ENCODE measurements at regions not wholly inside any gene's neighbourhood (a gene's known extent, or its start where the extent isn't known, plus 50 kb on each side); places are given as distances from the start of the nearest gene placed in this dataset.
"Not testable (repeated sequence)": the region's sequence is repeated elsewhere in the genome, so short reads cannot be mapped to it uniquely, and the experiment has no call there.

DNA sequence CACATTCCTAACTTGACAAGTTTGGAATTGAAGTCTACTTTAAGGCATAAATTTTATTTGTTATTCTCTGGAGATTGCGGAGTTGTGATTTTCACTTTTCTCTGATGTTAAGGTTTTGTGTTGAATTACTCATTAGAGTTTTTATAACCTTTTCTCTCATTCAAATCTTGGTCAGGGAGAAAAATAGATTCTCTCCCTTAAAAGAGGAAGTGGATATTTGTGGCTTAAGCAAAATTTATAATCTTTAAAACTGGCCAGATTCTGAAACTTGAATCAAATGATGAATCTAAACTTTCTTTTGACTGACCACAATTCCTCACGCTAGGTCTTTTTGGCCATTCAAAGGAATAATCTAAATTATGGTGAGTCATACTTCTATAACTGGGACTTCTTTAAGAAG, 361.4 kb downstream of the TEX13C start:
- DNase-seq, result peak; percentile 6

DNA sequence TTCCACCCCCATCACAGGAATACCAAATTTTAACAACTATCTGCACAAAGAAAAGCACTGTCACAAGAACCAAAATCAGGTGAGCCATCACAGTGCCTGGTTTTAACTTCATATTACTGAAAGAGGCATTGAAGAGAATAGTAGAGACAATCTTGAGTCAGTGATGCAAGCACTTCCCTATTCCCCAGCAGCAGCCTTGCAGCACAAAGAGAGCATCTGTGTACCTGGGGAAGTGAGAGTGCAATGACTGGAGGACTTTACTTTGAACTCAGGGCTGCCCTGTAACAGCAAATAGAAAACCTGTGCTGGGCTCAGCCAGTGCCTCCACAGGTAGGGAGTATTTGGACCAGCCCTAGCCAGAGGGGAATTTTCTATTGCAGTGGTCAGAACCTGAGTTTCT, 361.8 kb downstream of the TEX13C start:
- no peak for DNase-seq

DNA sequence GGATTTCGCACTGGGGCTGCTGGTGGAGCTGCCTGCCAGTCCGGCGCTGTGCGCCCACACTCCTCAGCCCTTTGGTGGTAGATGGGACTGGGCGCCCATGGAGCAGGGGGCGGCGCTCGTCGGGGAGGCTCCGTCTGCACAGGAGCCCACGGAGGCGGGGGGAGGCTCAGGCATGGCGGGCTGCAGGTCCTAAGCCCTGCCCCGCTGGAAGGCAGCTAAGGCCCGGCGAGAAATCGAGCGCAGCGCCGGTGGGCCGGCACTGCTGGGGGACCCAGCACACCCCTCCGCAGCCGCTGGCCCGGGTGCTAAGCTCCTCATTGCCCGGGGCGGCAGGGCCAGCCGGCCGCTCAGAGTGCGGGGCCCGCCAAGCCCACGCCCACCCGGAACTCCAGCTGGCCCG, 370.9 kb downstream of the TEX13C start:
- DNase-seq, result not testable (repeated sequence)

DNA sequence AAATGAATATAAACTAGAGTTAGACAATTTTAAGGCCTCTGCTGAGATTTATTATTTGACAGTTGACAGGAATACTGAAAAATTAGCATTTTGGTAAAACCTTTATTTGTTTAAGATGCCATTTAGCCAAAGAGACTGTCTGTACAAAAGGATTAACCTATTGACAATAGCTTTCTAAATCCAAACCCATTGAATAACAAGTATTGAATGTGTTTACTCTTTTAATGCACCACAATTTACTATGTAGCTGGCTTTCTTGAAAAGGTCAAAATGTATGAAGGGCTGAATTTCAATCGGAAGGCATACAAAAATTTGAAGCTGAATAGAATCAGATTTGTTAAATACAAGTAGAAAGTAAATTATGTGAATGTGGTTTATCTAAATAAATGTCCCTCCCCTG, 374.5 kb downstream of the TEX13C start:
- DNase-seq, result no peak

DNA sequence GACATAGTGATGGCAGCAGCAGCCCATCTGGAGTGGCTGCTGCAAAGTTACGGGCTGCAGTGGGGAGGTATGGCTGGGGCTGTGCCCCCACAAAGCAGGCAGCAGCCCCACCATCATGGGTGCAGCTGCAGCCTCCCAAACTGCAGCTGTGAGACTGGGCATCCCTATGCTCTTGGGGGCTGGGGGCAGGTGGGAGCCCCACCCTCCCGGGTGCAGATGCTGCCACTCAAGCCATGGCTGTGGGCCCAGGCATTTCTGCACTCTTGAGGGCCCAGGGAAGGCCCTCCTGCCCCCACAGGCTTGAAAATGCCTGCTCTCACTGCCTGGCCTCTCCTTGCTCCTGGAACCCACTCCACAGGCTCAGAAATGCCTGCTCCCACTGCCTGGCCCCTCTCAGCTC, 389.4 kb downstream of the TEX13C start:
- no peak for DNase-seq

DNA sequence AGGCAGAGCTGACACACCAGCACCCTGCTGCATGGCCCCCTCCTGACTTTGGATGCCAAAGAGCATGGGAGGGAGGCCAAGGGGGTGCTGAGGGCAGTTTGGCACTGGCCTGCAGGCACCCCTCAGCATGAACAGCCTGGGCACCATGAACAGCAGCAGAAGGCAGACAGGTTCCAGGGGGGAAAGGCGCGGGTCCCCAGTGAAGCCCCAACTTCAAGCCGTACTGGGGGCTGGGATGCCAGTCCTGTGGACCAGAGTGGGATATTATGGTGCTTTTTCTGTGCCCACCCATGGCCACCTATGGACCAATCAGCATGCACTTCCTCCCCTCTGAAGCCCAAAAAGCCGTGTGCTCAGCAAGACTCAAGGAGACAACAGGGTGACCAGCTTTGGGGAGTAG, 389.9 kb downstream of the TEX13C start:
- no peak for DNase-seq

DNA sequence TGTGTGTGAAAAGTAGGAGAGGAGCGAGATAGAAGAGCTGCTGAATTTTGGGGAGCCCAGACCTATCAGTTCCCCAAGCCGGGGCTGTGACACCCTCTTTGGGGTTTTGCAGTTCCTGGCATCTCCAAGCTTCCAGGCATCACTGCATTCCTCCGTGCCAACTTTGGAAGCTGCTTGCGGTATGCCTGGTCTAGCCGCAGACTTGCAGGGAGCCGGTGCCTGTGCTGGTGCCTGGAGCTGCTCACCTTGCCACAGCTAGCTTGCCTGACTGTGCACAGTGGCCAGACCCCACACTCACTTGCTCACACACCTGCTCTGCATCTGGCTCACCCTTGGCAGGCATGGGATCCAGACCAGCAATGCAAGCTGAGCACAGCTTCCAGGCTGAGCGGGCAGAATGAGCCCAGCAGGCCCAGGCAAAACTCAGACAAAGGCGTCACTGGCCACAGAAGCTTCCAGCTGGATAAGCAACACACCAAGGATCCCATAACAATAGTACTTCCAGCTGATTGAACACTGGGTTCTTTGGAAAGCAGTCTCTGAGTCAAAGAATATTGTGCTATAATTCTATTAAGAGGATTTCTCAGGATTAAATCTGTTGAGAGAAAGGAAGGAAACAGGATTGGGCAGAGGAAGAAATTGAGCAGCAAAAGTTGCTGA, 390.9 kb downstream of the TEX13C start:
- no peak for DNase-seq

DNA sequence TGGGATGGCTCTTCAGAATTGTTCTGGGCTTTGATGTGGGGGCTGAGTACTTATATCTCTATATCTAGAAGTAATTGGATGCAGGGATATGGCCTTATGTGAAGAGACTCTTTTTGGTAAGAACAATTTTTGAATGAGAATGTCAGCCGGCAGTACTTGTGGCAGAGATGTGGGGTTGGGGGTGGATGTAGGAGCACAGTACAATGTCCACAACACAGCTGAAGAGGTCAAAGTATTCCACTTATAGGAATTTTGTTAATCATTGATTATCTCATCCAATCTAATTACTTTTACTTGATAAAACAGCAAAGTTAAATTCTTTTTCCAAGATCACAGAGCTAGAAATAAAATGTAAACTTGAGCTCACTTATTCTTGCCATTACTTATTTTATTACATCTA, 391.4 kb downstream of the TEX13C start:
- no peak for DNase-seq

DNA sequence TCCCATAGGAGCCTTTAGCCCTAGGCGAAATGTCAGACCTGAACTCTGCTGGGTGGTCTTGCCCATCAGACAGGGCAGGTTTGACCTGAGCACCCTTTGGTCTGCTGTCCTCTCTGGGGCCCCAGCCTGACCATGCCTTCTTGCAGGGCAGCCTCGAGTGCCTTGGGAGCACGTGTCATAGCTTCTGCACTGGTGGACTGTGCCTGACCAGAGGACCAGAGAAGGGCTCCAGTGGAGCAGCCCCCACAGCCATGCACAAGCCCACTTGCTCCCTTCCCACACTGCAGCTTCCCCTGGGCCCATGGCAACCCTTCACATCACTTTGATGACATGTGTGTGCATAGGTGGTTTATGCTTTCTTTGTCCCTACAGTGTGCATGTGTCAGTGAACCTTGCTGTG, 394.0 kb downstream of the TEX13C start:
- no peak for DNase-seq

DNA sequence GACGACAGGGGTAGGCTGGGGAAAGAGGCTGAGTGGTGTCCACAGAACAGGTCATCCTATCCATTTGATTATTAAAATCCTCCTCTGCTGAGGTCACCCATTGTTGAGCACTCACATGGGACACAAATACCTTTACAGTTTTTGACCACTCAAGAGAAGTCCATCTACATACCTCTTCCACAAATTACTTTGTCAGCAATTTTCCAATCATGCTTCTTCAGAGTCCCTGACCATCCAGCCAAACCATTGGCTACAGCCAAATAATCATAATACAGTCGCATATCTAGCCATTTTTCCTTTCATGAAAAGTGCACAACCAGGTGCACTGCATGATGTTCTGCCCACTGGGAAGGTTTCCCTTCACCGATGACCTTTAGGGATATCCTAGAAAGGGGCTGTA, 407.4 kb downstream of the TEX13C start:
- DNase-seq, result no peak

DNA sequence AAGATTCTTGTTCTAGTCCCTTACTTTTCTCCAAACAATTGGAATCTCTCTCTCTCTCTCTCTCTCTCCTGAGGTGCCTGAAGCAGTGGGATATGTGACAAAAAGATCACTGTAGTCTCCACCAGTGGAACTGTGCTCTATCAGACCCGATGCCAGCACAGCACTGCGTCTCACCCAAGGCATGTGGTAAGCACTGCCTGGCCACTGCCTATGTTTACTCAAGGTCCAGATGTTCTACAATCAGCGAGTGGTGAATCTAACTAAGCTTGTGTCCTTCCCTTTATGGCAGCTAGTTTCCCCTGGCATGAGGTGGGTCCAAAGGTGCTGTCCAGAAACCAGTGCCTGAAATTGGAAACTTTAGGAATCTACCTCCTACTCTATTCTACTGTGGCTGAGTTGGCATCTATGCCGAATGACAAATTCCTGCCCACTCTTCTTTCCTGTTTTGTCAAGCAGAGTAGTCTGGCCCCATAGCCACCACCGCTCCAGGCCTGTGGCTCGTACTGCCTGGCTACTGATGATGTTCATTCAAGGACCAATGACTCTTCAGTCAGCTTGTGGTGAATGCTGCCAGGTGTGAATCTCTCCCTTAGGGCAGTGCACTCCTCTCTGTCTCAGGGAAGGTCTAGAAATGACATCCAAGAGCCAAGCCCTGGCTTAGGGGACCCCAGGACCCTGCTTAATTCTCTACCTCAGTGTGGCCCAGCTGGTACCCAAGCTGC, 416.5 kb downstream of the TEX13C start:
- DNase-seq, result no peak

DNA sequence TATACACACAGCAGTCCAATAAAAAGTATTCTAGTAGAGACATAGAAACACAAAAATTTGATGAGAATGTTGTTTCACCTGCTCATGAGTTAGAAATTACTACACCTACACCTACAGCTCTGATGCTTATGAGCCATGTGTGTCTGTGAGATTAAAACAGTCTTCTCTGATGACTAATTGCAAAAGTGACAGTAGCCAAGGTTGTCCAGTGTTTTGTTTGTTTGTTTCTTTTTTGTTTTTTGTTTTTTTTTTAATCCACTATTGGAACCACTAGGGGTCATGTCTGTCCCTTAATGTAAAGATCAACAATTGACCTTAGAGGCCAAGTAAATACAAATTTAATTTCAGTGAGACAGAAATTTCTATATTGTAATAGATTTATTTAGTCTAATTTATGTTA, 423.1 kb downstream of the TEX13C start:
- DNase-seq, result no peak

DNA sequence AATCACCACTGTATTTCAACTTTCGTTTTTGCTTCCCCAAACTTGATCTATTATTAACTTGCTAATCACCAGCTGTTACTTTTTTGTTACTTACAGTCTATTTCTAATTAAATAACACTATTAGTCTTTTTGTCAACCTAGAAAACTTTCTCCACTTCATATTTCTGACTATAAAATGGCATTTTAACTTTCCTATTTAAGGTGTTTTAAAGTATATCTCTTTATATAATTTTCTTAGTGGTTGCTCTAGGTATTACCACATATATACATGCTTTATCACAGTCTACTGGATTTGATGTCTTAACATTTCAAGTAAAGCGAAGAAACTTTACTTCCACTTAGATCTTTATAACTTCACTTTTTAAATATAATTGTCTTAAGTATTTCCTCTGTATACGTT, 421.2 kb downstream of the DCAF12L2 start:
- no peak for DNase-seq

DNA sequence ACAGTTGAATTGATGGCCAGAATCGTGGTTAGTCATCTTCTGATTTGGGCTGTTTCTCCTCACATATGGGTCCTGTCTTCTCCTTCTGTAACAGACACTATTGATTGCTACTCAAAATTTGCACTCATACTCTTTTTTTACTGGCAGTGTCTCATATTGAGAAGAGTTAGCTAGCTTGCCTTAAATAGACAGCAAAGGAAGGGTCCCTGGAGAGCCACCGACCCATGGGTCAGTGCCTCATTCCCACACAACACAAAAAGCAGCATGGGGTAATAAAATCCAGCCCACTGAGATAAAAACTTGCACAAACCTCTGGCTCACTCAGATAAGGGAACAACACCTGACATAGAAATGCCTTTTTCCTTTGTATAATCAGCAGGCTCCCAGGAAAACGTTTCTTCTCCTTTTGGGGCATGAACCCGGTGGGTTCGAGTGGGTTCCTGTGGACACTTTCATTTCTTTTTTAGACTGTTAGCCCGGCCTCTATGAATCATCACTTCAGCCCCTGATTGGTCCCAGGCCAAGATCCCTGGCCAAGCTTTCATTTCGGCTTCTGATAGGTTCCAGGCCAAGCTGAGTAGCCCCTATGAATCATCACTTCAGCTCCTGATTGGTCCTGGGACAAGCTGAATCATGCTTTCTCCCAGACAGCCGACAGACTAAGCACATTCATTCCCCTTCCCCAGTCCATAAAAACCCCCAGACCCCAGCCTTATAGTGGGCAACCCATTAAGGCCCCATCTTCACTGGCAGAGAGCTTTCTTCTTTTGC, 408.1 kb downstream of the DCAF12L2 start:
- DNase-seq, result peak; percentile 2

DNA sequence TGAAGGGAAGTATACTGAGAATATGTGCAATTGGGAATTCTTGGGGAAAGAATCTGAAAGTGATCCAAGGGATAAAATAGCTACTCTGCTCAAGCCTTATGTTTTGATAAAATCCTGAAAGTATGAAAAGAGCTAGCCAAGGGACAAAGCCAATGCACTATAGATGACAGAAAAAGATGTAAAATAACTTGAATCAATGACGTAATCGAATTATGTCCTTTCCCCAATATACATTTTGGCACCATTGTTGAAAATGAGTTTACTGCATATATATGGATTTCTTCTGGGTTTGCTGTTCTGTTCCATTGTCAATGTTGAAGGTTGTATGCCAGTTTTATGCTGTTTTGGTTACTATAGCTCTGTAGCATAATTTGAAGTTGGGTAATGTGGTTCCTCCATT, 407.3 kb downstream of the DCAF12L2 start:
- no peak for DNase-seq

DNA sequence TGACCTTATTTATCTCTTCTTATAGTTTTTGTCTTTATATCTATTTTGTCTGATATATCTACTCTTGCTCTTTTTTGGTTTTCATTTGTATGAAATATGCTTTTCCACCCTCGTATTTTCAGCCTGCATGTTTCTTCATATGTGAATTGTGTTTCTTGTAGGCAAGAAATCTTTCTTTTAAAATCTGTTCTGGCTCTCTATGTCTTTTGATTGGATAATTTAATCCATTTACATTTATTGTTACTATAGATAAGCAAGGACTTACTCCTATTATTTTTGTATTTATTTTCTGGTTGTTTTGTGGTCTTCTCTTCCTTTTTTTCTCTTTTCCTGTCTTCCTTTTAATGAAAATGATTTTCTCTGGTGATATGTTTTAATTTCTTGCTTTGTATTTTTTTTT, 403.1 kb downstream of the DCAF12L2 start:
- DNase-seq, result no peak

DNA sequence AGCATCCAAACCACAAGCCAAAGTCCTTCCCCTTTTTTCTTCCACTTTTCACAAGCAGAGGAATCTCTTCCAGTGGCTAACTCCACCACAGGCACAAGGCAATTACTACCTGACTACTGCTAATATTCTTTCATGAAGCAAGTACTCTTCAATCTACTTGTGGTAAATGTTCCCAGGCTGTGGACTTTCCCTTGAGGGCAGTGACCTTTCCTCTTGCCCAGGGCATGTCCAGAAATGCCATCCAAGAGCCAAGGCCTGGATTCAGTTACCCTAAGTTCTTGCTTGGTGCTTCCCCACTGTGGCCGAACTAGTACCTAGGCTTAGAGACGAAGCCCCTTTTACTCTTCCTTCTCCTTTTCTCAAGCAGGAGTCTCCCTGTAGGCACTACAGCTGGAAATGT, 400.7 kb downstream of the DCAF12L2 start:
- no peak for DNase-seq

DNA sequence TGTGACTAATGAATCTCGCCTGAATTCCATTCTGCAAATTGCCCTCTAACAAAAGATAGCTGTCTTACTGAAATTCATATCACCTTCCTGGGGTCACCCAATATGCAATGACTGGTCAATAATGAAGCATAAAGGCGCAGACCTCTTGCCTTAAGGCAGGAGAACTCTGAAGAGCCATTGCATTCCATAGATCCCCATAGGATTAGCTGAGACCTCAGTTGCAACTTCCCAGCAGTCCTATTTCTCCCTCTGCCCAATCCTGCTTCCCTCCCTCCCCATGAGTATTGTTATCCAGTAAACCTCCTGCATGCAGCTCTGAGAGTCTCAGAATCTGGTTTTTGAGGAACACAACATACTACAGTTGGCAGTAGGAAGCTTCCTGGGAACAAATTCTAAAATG, 396.5 kb downstream of the DCAF12L2 start:
- no peak for DNase-seq

DNA sequence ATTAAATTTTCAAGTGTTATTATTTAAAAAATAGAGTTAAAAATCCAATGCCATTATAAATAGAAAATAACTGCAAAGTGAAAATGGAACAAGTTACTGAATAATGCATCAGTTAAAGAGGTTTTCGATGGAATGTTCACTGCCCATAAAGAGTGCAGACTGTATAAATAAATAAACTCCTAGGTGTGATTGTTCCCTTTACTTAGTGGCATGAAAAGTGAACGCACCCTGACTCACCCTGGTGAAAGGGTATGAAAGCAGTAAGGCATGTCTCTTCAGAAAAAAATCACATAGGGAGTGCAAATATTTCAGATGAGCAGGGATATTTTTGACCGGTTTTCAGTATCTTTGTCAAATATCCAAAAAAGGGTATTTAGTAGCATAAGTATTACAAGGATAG, 387.8 kb downstream of the DCAF12L2 start:
- no peak for DNase-seq

DNA sequence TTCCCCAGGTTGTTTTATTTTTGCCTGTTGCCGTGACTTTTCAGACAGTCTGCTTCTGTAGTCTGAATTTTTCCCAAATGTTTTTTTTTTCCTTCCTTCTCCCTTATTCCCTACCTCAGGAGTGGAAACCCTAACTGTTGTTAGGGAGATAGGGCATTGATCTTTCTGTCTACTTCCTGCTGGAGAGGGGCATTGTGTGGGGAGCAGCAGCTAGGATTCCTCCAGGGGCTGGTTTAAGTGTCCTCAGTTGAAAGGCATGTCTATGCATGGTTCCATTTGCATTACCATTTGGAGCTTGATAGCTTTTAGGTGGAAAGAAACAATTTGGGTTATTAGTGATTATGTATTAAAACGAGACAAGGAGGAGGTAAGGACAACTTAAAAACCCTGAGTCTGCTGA, 383.9 kb downstream of the DCAF12L2 start:
- no peak for DNase-seq

DNA sequence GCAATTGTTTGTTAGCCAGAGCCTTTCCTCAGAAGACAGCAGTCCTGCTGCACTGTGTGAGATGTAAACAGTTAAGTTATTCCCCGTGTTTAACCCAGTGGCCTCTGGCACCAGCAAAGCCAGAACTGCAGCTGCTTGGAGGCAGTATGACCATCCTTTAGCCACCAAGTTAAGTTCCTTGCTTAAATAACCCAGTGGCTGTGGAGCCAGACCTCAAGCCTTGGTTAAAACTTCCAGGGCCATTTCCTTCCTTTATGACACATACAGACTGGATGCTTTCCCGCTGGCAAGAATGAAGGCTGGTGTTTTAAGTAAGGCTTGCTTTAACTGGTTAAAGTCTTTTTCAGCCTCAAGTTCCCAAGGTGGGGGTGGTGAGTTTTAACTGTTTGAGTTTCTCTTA, 379.8 kb downstream of the DCAF12L2 start:
- DNase-seq, result peak; percentile 50

DNA sequence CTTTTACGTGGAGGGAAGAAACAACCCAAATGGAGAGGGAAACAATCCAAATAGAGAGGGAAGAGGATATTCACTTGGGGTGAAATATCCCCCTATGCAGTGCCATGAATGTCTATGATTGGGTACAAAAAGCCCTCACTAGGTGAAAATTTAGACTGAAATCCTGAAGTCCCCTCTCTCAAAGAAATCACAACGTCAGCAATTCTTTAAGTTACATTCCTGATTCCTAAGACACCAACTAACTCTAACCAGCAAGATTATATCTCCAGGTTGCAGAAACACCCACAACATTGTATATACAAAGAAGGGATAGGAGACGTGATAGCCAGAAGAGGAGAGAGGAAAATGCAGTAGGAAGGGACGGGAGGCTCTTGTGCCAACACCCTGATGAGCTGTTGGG, 374.3 kb downstream of the DCAF12L2 start:
- no peak for DNase-seq

DNA sequence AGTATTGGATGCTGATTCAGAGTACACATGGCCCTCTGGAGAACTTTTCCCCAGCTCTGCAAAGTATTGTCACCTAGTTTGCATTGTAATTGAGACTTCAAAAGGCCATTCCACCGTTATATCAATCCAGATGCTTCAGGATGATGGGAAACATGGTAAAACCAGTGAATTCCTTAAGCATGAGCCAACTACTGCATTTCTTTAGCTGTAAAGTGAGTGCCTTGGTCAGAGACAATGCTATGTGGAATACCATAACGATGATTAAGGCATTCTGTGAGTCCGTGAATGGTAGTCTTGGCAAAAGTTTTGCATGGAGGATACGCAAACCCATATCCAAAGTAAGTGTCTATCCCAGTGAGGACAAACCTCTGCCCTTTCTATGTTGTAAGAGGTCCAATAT, 355.2 kb downstream of the DCAF12L2 start:
- peak; percentile 22 for DNase-seq

DNA sequence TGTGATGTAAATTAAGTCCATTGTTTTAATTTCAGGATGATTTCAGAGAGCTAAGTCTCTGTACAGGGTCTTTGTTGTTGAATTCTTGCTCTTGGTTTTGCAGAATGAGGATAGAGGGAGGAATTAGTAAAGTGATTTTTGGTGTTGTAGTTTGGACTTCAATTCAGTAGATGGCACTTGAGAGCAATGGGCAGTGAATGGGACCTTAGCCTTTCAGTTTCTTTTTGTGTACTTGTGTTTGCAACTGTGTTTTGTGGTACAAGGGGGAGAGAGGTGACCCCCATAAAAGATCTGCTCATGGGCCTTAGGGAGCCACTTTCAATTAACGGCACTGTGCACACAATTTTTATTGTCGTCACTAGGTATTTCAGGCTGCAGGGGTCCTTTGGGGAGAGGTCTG, 340.0 kb downstream of the DCAF12L2 start:
- no peak for DNase-seq
